ENCODE measurements at regions not wholly inside any gene's neighbourhood (a gene's known extent, or its start where the extent isn't known, plus 50 kb on each side); places are given as distances from the start of the nearest gene placed in this dataset.

DNA sequence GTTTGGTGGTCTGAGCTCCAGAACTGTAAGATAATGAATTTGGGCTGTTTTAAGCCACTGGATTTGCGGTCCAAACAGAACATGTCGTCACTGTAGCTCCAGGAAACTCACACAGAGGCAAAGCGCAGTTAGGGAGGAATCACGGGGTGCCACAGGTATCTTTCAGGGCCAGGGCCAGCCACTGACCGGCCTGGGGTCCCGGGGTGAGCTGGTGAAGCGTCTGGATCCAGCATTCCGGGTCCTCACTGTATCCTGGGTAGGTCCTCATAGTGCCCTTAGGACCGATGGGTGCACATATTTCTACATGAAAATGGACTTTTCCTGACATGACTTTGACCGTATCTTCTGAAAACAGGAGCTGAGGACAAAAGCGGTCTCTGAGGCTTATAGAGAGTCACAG, 196.0 kb upstream of the HDAC4 start:
- TF ChIP-seq GATA2 (IDR thresholded peaks at IDR 0.05; ENCODE audit: low read depth, low read length): no peak
- no peak for TF ChIP-seq GATA3 (IDR thresholded peaks at IDR 0.05; ENCODE audit: low read depth, low read length)

Data from SH-SY5Y (cell line).